Smooth muscle cell (in vitro differentiated cells): ENCODE measurements at regions not wholly inside any gene's neighbourhood (a gene's known extent, or its start where the extent isn't known, plus 50 kb on each side); places are given as distances from the start of the nearest gene placed in this dataset.

Experiments used
- DNase-seq: peaks from one replicate; lab custom pipeline; 2025; ENCODE audit not compliant: unreplicated experiment; lab: John Stamatoyannopoulos, UW
- H2AFZ ChIP-seq: fragments of 200-600 bp; sonication (generic); 2 replicates; pipeline ENCODE4 v1.6.0; 2016; ENCODE audit warnings: antibody characterized with exemption, low read depth, mild to moderate bottlenecking
- H3F3A ChIP-seq: fragments of 200-600 bp; sonication (generic); 2 replicates; pipeline ENCODE4 v1.6.0; 2017; ENCODE audit warnings: antibody characterized with exemption, low read depth
- H3K27ac ChIP-seq: fragments of 200-600 bp; sonication (generic); 2 replicates; pipeline ENCODE4 v1.5.1; 2016; ENCODE audit warnings: low read depth, mild to moderate bottlenecking
- H3K27me3 ChIP-seq: fragments of 200-600 bp; sonication (generic); 2 replicates; pipeline ENCODE4 v1.6.1; 2016; ENCODE audit warnings: low read depth, mild to moderate bottlenecking
- H3K36me3 ChIP-seq: fragments of 200-600 bp; sonication (generic); 2 replicates; pipeline ENCODE4 v1.5.1; 2016; ENCODE audit warnings: low read depth
- H3K4me1 ChIP-seq: fragments of 200-600 bp; sonication (generic); 2 replicates; pipeline ENCODE4 v1.5.1; 2016; ENCODE audit warnings: low read depth
- H3K4me2 ChIP-seq: fragments of 200-600 bp; sonication (generic); 2 replicates; pipeline ENCODE4 v1.6.0; 2016; ENCODE audit warnings: mild to moderate bottlenecking
- H3K4me3 ChIP-seq: fragments of 200-600 bp; sonication (generic); 2 replicates; pipeline ENCODE4 v1.5.1; 2016; ENCODE audit warnings: mild to moderate bottlenecking
- H3K79me2 ChIP-seq: fragments of 200-600 bp; sonication (generic); 2 replicates; pipeline ENCODE4 v1.6.0; 2016; ENCODE audit warnings: low read depth, mild to moderate bottlenecking
- H3K9ac ChIP-seq: fragments of 200-600 bp; sonication (generic); 2 replicates; pipeline ENCODE4 v1.6.0; 2016; ENCODE audit warnings: low read depth
- H3K9me3 ChIP-seq: fragments of 200-600 bp; sonication (generic); replicated peaks from 2 replicates; pipeline ENCODE4 v1.5.1; 2016; ENCODE audit warnings: low read depth
- H4K20me1 ChIP-seq: fragments of 200-600 bp; sonication (generic); 2 replicates; pipeline ENCODE4 v1.6.0; 2016; ENCODE audit warnings: low read depth
- WGBS: methylation state at CpG from one replicate; pipeline ENCODE4 v1.1.7; 2016; ENCODE audit warnings: low lambda C conversion rate; 5-methylcytosine and 5-hydroxymethylcytosine counted together
- TF ChIP-seq, protein P1 (sequence below): fragments of 200-600 bp; sonication (generic); IDR thresholded peaks from 2 replicates; pipeline ENCODE4 v1.5.1; 2017; ENCODE audit warnings: borderline replicate concordance, mild to moderate bottlenecking, antibody characterized with exemption; ENCODE audit not compliant: insufficient read depth, poor library complexity, severe bottlenecking

DNA sequence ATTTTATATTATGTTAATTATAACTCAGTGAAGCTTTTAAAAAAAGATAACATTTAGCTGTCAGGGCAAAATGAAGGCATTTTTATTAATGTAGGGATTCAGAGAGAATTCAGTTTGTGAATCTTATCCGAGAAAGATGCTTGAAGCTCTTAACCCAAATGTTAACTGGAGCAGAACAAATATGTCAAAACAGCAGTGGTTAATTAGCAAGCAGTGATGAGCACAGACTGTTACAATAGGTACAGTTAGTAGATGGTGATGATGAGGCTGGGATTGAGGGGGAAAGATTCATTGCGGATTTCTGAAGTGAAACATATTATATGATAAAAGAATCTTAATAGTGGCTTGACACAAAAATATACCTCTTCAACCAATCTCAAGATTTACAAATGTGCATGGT lies 356.7 kb downstream of the DIRAS2 start:
- no peak overlapping the region for H3K27ac ChIP-seq
- H4K20me1 ChIP-seq = no peaks in the 10 kb centered on the region
- no peak overlapping the region for H3K4me2 ChIP-seq
- H3K4me1 ChIP-seq = no peaks in the 10 kb centered on the region
- no peak overlapping the region for H2AFZ ChIP-seq
- no peaks in the 10 kb centered on the region for H3K9me3 ChIP-seq
- WGBS = 91% methylated on average over 2 of the region's 2 CpGs
- H3K79me2 ChIP-seq = no peaks in the 10 kb centered on the region
- no peaks in the 10 kb centered on the region for H3F3A ChIP-seq
- TF ChIP-seq, protein P1, sequence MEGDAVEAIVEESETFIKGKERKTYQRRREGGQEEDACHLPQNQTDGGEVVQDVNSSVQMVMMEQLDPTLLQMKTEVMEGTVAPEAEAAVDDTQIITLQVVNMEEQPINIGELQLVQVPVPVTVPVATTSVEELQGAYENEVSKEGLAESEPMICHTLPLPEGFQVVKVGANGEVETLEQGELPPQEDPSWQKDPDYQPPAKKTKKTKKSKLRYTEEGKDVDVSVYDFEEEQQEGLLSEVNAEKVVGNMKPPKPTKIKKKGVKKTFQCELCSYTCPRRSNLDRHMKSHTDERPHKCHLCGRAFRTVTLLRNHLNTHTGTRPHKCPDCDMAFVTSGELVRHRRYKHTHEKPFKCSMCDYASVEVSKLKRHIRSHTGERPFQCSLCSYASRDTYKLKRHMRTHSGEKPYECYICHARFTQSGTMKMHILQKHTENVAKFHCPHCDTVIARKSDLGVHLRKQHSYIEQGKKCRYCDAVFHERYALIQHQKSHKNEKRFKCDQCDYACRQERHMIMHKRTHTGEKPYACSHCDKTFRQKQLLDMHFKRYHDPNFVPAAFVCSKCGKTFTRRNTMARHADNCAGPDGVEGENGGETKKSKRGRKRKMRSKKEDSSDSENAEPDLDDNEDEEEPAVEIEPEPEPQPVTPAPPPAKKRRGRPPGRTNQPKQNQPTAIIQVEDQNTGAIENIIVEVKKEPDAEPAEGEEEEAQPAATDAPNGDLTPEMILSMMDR = no peak
- H3K4me3 ChIP-seq = no peak overlapping the region
- no peak overlapping the region for H3K9ac ChIP-seq
- no peaks in the 10 kb centered on the region for H3K27me3 ChIP-seq
- DNase-seq = no peak
- H3K36me3 ChIP-seq = no peaks in the 10 kb centered on the region

DNA sequence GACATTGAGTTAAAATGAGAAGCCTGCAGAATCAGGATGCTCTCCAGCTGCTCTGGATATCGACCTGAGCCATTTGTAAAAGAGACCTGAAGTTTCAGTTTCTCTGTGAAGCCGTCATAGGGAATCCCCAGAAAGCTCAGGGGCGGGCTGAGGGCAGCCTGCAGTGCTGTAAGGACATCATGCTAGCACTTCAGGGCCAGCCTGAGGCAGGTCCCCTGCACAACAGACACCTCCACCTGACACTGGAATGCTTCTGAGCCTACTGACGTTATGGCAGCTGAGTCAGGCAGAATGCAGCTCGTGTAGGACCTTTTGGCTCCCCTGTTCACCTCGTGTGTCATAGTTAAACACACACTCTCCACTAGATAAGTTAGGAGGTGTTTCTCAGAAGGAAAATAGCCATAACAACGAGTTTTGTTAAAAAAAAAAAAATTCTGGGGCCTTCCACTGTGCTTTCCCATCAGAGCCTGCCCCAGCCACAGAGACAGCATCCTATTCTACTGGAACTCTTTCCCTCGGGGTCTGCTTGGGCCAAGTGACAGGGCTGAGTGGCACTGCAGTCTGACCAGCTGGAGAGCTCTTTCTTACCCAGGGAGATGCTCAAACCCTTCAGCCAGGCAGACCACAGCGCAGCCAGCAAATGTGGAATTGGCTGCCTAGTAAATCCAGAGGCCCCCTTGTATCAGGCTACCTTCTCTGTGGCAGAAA lies 354.9 kb downstream of the DIRAS2 start:
- no peaks in the 10 kb centered on the region for H3F3A ChIP-seq
- no peaks in the 10 kb centered on the region for H3K9me3 ChIP-seq
- no peak overlapping the region for H3K4me3 ChIP-seq
- no peak overlapping the region for H3K27ac ChIP-seq
- no peaks in the 10 kb centered on the region for H3K27me3 ChIP-seq
- no peaks in the 10 kb centered on the region for H4K20me1 ChIP-seq
- DNase-seq = no peak
- H3K79me2 ChIP-seq = no peaks in the 10 kb centered on the region
- H3K4me1 ChIP-seq = no peaks in the 10 kb centered on the region
- H3K36me3 ChIP-seq = no peaks in the 10 kb centered on the region
- no peak overlapping the region for H2AFZ ChIP-seq
- WGBS = 65% methylated on average over 9 of the region's 9 CpGs
- TF ChIP-seq, protein P1 = no peak
- H3K4me2 ChIP-seq = no peak overlapping the region
- no peak overlapping the region for H3K9ac ChIP-seq

DNA sequence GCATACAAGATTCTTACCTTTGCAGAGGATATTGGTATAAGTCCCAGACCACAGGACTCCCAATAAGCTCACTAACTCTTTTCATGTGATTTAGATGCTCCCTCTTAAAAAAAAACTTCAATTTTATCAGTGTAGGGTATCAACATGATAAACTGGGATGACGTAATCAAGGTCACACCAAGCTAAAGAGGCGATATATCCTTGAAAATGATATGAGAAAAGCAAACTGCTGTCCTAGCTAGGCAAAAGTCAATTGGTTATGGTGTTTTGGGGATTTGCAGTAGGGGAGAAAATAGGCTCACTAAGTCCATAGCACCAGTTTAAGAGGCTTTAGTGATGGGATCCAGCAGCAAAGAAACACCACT lies 354.4 kb downstream of the DIRAS2 start:
- H3K4me1 ChIP-seq = no peaks in the 10 kb centered on the region
- H3K9me3 ChIP-seq = no peaks in the 10 kb centered on the region
- TF ChIP-seq, protein P1 = no peak
- whole genome bisulfite sequencing = 89% methylated on average over 2 of the region's 2 CpGs
- H3K4me2 ChIP-seq = no peak overlapping the region
- H3K79me2 ChIP-seq = no peaks in the 10 kb centered on the region
- no peak for DNase-seq
- H3K27me3 ChIP-seq = no peaks in the 10 kb centered on the region
- no peaks in the 10 kb centered on the region for H3F3A ChIP-seq
- H3K9ac ChIP-seq = no peak overlapping the region
- no peaks in the 10 kb centered on the region for H3K36me3 ChIP-seq
- no peaks in the 10 kb centered on the region for H4K20me1 ChIP-seq
- no peak overlapping the region for H2AFZ ChIP-seq
- no peak overlapping the region for H3K4me3 ChIP-seq
- H3K27ac ChIP-seq = no peak overlapping the region
